ENCODE measurements at regions not wholly inside any gene's neighbourhood (a gene's known extent, or its start where the extent isn't known, plus 50 kb on each side); places are given as distances from the start of the nearest gene placed in this dataset.

DNA sequence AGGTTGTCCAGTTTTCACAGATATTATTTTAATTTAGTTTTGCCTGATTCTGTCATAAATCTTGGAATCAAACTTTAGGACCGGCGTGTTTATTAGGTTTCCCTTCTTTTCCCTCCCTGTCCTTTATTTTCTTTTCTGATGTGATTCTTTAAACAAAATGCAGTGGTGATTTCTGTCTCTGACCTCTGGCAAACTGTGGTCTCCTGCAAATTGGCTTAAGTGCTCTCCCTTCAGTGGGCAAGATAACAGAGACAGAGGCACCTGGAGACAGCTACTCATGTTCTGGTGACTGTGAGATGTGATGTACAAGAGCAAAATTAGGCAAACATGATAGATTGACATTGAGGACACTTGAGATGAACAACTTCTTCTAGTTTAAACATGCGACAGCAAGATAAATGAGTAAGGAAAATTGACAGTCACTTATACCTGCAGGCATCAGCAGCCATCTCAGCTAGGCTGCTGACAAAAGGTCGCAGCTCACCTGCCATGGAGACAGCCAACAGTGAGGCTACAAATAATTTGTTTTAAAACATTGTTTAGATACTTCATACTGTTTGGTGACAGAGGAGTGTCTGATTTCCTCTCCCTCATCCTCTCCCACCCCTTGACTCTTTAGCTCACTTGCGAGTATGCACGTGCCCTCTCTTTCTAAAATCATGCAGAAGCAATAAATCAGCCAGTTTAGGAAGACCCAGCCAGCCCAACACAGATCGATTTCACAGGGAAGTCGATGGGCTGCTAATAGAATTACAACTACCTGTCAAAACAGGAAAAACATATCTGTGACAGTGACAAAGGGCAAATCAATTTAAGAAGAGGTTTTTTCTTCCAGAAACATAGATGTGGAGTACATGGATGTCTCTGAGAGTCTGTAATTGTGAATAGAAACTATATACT lies 63.4 kb upstream of the MAP3K7 start:
- no peaks in the 10 kb centered on the region for H3K4me1 ChIP-seq (ENCODE audit: insufficient read depth, insufficient read length)
- no peaks in the 10 kb centered on the region for H3K36me3 ChIP-seq (ENCODE audit: insufficient read depth, insufficient read length, low read length)
- no peaks in the 10 kb centered on the region for H3K9me3 ChIP-seq (ENCODE audit: insufficient read depth, low read length)
- no peak for DNase-seq (ENCODE audit: low read depth, low spot score)
- no peak overlapping the region for H3K9ac ChIP-seq (ENCODE audit: insufficient read length, low read depth)
- TF ChIP-seq ZNF274 (IDR thresholded peaks at IDR 0.05; ENCODE audit: low read depth, low read length) (no peak), SUZ12 (IDR thresholded peaks at IDR 0.05; ENCODE audit: extremely low read depth, insufficient read depth, insufficient read length) (no peak)
- H3K27me3 ChIP-seq (ENCODE audit: insufficient read depth, insufficient read length), result no peaks in the 10 kb centered on the region
- no peak overlapping the region for H3K4me3 ChIP-seq (ENCODE audit: insufficient read length, low read depth)

DNA sequence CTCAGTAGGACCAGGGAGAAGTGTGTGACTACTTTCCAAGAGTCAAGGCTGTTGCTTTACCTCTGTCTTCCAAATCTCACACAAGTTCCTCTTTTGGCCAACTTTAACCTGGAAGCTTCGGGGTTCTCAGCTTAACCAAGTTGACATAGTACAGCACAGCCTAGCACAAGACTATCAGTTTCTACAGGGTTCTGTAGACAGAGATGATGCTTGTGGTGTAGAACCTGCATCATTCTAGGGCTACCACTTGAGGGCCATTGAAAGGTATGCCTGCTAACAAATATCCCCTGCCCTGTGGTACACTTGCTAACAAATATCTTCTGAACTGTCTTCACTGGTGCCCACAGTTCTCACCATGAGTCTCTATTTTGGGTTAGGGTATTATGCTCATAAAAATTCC lies 62.0 kb upstream of the MAP3K7 start:
- Histone ChIP-seq H3K9ac (ENCODE audit: insufficient read length, low read depth) (no peak overlapping the region), H3K4me3 (ENCODE audit: insufficient read length, low read depth) (no peak overlapping the region), H3K9me3 (ENCODE audit: insufficient read depth, low read length) (no peaks in the 10 kb centered on the region), H3K27me3 (ENCODE audit: insufficient read depth, insufficient read length) (no peaks in the 10 kb centered on the region), H3K4me1 (ENCODE audit: insufficient read depth, insufficient read length) (no peaks in the 10 kb centered on the region), H3K36me3 (ENCODE audit: insufficient read depth, insufficient read length, low read length) (no peaks in the 10 kb centered on the region)
- TF ChIP-seq ZNF274 (IDR thresholded peaks at IDR 0.05; ENCODE audit: low read depth, low read length) (no peak), SUZ12 (IDR thresholded peaks at IDR 0.05; ENCODE audit: extremely low read depth, insufficient read depth, insufficient read length) (no peak), YY1 (IDR thresholded peaks at IDR 0.05; ENCODE audit: insufficient read depth, insufficient read length) (no peak)
- no peak for DNase-seq (ENCODE audit: low read depth, low spot score)

DNA sequence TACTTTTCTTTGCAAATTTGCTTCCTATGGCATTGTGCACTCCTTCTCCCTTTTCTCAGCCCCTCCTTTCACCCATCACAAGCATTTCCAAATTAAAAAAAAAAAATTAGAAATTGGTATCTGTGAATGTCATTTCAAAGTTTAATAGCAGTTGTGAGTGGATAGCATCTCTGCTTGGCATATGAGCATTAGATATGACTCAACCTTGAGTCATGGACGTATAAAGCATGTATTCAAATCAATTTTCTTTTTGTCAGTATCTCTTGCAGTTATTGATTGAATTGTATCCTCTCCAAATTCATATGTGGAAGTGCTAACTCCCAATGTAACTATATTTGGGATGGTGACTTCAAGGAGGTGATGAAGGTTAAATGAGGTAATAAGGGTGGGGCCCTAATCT lies 60.1 kb upstream of the MAP3K7 start:
- no peaks in the 10 kb centered on the region for H3K9me3 ChIP-seq (ENCODE audit: insufficient read depth, low read length)
- no peaks in the 10 kb centered on the region for H3K36me3 ChIP-seq (ENCODE audit: insufficient read depth, insufficient read length, low read length)
- DNase-seq (ENCODE audit: low read depth, low spot score), result no peak
- H3K4me3 ChIP-seq (ENCODE audit: insufficient read length, low read depth), result no peak overlapping the region
- TF ChIP-seq SUZ12 (IDR thresholded peaks at IDR 0.05; ENCODE audit: extremely low read depth, insufficient read depth, insufficient read length) (no peak), ZNF274 (IDR thresholded peaks at IDR 0.05; ENCODE audit: low read depth, low read length) (no peak), YY1 (IDR thresholded peaks at IDR 0.05; ENCODE audit: insufficient read depth, insufficient read length) (no peak)
- H3K4me1 ChIP-seq (ENCODE audit: insufficient read depth, insufficient read length), result no peaks in the 10 kb centered on the region
- no peaks in the 10 kb centered on the region for H3K27me3 ChIP-seq (ENCODE audit: insufficient read depth, insufficient read length)
- H3K9ac ChIP-seq (ENCODE audit: insufficient read length, low read depth), result no peak overlapping the region

DNA sequence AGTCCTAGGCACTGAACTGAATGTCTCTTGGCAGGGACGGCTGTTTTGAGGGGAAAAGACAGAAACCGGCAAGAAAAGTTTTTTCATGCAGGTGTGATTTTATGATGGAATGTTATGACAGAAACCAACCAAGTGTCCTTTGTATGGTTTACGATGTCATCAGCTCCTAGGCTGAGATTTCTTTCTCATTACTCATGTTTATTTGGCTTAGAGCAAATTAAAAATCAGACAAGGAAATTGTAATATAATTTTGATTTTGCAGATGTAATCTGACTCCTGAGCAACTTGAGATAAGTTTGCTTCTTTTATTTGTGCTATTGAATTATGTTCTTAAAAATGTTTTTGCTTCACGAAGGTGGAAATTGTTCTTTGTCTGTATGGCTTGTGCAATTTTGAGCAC lies 58.8 kb upstream of the MAP3K7 start:
- no peak for DNase-seq (ENCODE audit: low read depth, low spot score)
- H3K9ac ChIP-seq (ENCODE audit: insufficient read length, low read depth), result no peak overlapping the region
- no peaks in the 10 kb centered on the region for H3K36me3 ChIP-seq (ENCODE audit: insufficient read depth, insufficient read length, low read length)
- H3K4me1 ChIP-seq (ENCODE audit: insufficient read depth, insufficient read length), result no peaks in the 10 kb centered on the region
- TF ChIP-seq ZNF274 (IDR thresholded peaks at IDR 0.05; ENCODE audit: low read depth, low read length) (no peak), YY1 (IDR thresholded peaks at IDR 0.05; ENCODE audit: insufficient read depth, insufficient read length) (no peak), SUZ12 (IDR thresholded peaks at IDR 0.05; ENCODE audit: extremely low read depth, insufficient read depth, insufficient read length) (no peak)
- H3K4me3 ChIP-seq (ENCODE audit: insufficient read length, low read depth), result no peak overlapping the region
- no peaks in the 10 kb centered on the region for H3K27me3 ChIP-seq (ENCODE audit: insufficient read depth, insufficient read length)
- no peaks in the 10 kb centered on the region for H3K9me3 ChIP-seq (ENCODE audit: insufficient read depth, low read length)

DNA sequence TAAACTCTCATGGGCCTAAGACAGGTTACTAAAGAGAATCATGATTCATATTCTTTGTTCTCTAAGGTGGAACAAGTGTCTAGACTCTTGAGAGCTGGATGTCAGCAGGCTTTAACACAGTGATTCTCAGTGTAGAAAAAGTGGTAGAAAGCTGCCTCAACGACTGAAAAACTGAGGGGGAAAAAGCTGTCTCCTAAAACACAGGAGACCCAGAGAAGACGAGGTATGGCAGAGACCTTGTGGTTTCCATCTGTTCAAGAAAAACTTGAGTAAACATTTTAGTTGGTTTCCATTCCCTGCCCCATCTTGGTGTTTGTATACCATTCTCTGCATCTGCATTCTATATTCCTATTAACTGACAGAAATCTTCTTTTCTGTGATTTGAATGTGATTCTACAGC lies 57.6 kb upstream of the MAP3K7 start:
- no peaks in the 10 kb centered on the region for H3K9me3 ChIP-seq (ENCODE audit: insufficient read depth, low read length)
- no peaks in the 10 kb centered on the region for H3K4me1 ChIP-seq (ENCODE audit: insufficient read depth, insufficient read length)
- H3K36me3 ChIP-seq (ENCODE audit: insufficient read depth, insufficient read length, low read length), result no peaks in the 10 kb centered on the region
- no peak for DNase-seq (ENCODE audit: low read depth, low spot score)
- H3K9ac ChIP-seq (ENCODE audit: insufficient read length, low read depth), result no peak overlapping the region
- TF ChIP-seq YY1 (IDR thresholded peaks at IDR 0.05; ENCODE audit: insufficient read depth, insufficient read length), result no peak
- no peak for TF ChIP-seq ZNF274 (IDR thresholded peaks at IDR 0.05; ENCODE audit: low read depth, low read length)
- no peak for TF ChIP-seq SUZ12 (IDR thresholded peaks at IDR 0.05; ENCODE audit: extremely low read depth, insufficient read depth, insufficient read length)
- no peaks in the 10 kb centered on the region for H3K27me3 ChIP-seq (ENCODE audit: insufficient read depth, insufficient read length)
- no peak overlapping the region for H3K4me3 ChIP-seq (ENCODE audit: insufficient read length, low read depth)

DNA sequence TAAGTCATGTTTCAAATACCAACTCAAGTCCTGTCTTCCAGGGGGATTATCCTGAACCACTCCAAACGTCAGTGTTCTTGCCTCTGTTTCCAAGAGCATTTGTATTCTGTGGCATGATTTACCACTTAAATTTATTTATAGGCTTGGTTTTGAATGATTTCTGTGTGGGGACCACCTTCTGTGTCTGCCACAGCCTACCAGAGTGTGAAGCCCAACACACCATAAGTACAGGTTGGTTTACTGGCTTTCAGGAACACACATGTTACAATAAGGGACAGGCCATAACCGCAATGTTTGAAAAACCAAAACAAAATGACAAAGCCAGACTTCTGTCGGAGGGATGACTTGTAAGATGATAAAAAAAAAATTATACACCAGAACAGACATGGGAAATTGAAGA lies 56.5 kb upstream of the MAP3K7 start:
- Histone ChIP-seq H3K27me3 (ENCODE audit: insufficient read depth, insufficient read length) (no peaks in the 10 kb centered on the region), H3K36me3 (ENCODE audit: insufficient read depth, insufficient read length, low read length) (no peaks in the 10 kb centered on the region), H3K9me3 (ENCODE audit: insufficient read depth, low read length) (no peaks in the 10 kb centered on the region), H3K4me3 (ENCODE audit: insufficient read length, low read depth) (no peak overlapping the region), H3K9ac (ENCODE audit: insufficient read length, low read depth) (no peak overlapping the region), H3K4me1 (ENCODE audit: insufficient read depth, insufficient read length) (no peaks in the 10 kb centered on the region)
- no peak for TF ChIP-seq ZNF274 (IDR thresholded peaks at IDR 0.05; ENCODE audit: low read depth, low read length)
- TF ChIP-seq YY1 (IDR thresholded peaks at IDR 0.05; ENCODE audit: insufficient read depth, insufficient read length), result no peak
- no peak for TF ChIP-seq SUZ12 (IDR thresholded peaks at IDR 0.05; ENCODE audit: extremely low read depth, insufficient read depth, insufficient read length)
- no peak for DNase-seq (ENCODE audit: low read depth, low spot score)

DNA sequence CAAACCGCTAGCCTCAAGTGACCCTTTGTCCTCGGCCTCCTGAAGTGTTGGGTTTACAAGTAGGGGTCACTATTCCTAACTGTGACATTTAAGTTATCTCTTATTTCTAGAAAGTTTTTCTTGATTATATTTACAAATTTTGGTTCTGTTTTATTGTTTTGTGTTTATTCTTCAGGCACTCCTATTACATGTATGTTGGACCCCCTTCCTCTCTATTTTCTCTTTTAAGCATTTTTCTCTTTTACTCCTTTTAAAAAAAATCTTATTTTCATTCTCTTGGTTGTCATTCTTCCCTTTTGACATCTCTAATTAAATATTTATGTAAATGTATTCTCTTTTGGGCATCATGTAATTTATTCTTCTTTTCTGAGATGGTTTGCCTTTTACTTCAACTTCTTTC lies 50.4 kb upstream of the MAP3K7 start:
- Histone ChIP-seq H3K27me3 (ENCODE audit: insufficient read depth, insufficient read length) (no peaks in the 10 kb centered on the region), H3K36me3 (ENCODE audit: insufficient read depth, insufficient read length, low read length) (no peaks in the 10 kb centered on the region), H3K9ac (ENCODE audit: insufficient read length, low read depth) (no peak overlapping the region), H3K4me1 (ENCODE audit: insufficient read depth, insufficient read length) (no peaks in the 10 kb centered on the region), H3K4me3 (ENCODE audit: insufficient read length, low read depth) (no peak overlapping the region), H3K9me3 (ENCODE audit: insufficient read depth, low read length) (peaks cover 8% of the 10 kb centered on the region)
- DNase-seq (ENCODE audit: low read depth, low spot score), result no peak
- TF ChIP-seq SUZ12 (IDR thresholded peaks at IDR 0.05; ENCODE audit: extremely low read depth, insufficient read depth, insufficient read length) (no peak), YY1 (IDR thresholded peaks at IDR 0.05; ENCODE audit: insufficient read depth, insufficient read length) (no peak), ZNF274 (IDR thresholded peaks at IDR 0.05; ENCODE audit: low read depth, low read length) (no peak)
